ENCODE measurements at regions not wholly inside any gene's neighbourhood (a gene's known extent, or its start where the extent isn't known, plus 50 kb on each side); places are given as distances from the start of the nearest gene placed in this dataset.

- no peaks in the 10 kb centered on the region for H3K4me1 ChIP-seq (ENCODE audit: control insufficient read depth, insufficient read depth, low read length, unreplicated experiment)
- H3K79me2 ChIP-seq (ENCODE audit: control insufficient read depth, insufficient read depth, low read length, unreplicated experiment), result no peaks in the 10 kb centered on the region
- no peaks in the 10 kb centered on the region for H3K36me3 ChIP-seq (ENCODE audit: insufficient read depth, low read length)
- no peak overlapping the region for H2AFZ ChIP-seq (ENCODE audit: low read length, unreplicated experiment)
- H3K27ac ChIP-seq (ENCODE audit: low read depth, low read length), result no peak overlapping the region
- H3K4me3 ChIP-seq (ENCODE audit: low read depth, low read length), result no peak overlapping the region
- H3K27me3 ChIP-seq (ENCODE audit: insufficient read depth, low read length), result peaks cover 90% of the 10 kb centered on the region
Measured at GRCh38 chr6:33967966-33968724, 164.3 kb upstream of the MLN start.

GRCh38 chr6:33967265-33967767 lies 163.5 kb upstream of the MLN start:
- H3K27me3 ChIP-seq (ENCODE audit: insufficient read depth, low read length), result peaks cover 82% of the 10 kb centered on the region
- no peak overlapping the region for H3K27ac ChIP-seq (ENCODE audit: low read depth, low read length)
- H3K36me3 ChIP-seq (ENCODE audit: insufficient read depth, low read length), result no peaks in the 10 kb centered on the region
- H3K79me2 ChIP-seq (ENCODE audit: control insufficient read depth, insufficient read depth, low read length, unreplicated experiment), result no peaks in the 10 kb centered on the region
- H2AFZ ChIP-seq (ENCODE audit: low read length, unreplicated experiment), result no peak overlapping the region
- no peaks in the 10 kb centered on the region for H3K4me1 ChIP-seq (ENCODE audit: control insufficient read depth, insufficient read depth, low read length, unreplicated experiment)
- no peak overlapping the region for H3K4me3 ChIP-seq (ENCODE audit: low read depth, low read length)

GRCh38 chr6:33966536-33966935 lies 162.7 kb upstream of the MLN start:
- Histone ChIP-seq H3K4me1 (ENCODE audit: control insufficient read depth, insufficient read depth, low read length, unreplicated experiment) (no peaks in the 10 kb centered on the region), H3K27ac (ENCODE audit: low read depth, low read length) (no peak overlapping the region), H3K4me3 (ENCODE audit: low read depth, low read length) (no peak overlapping the region), H2AFZ (ENCODE audit: low read length, unreplicated experiment) (no peak overlapping the region), H3K27me3 (ENCODE audit: insufficient read depth, low read length) (peaks cover 74% of the 10 kb centered on the region), H3K36me3 (ENCODE audit: insufficient read depth, low read length) (no peaks in the 10 kb centered on the region), H3K79me2 (ENCODE audit: control insufficient read depth, insufficient read depth, low read length, unreplicated experiment) (no peaks in the 10 kb centered on the region)

GRCh38 chr6:33965766-33966165 lies 162.0 kb upstream of the MLN start:
- Histone ChIP-seq H3K4me3 (ENCODE audit: low read depth, low read length) (no peak overlapping the region), H3K27ac (ENCODE audit: low read depth, low read length) (no peak overlapping the region), H3K79me2 (ENCODE audit: control insufficient read depth, insufficient read depth, low read length, unreplicated experiment) (no peaks in the 10 kb centered on the region), H3K36me3 (ENCODE audit: insufficient read depth, low read length) (no peaks in the 10 kb centered on the region), H2AFZ (ENCODE audit: low read length, unreplicated experiment) (no peak overlapping the region), H3K27me3 (ENCODE audit: insufficient read depth, low read length) (peaks cover 67% of the 10 kb centered on the region), H3K4me1 (ENCODE audit: control insufficient read depth, insufficient read depth, low read length, unreplicated experiment) (no peaks in the 10 kb centered on the region)

GRCh38 chr6:33964387-33964786 lies 160.6 kb upstream of the MLN start:
- Histone ChIP-seq H3K4me3 (ENCODE audit: low read depth, low read length) (no peak overlapping the region), H3K36me3 (ENCODE audit: insufficient read depth, low read length) (no peaks in the 10 kb centered on the region), H3K4me1 (ENCODE audit: control insufficient read depth, insufficient read depth, low read length, unreplicated experiment) (no peaks in the 10 kb centered on the region)

GRCh38 chr6:33963136-33963750 lies 159.4 kb upstream of the MLN start:
- no peak overlapping the region for H3K27ac ChIP-seq (ENCODE audit: low read depth, low read length)
- peaks cover 45% of the 10 kb centered on the region for H3K27me3 ChIP-seq (ENCODE audit: insufficient read depth, low read length)
- no peaks in the 10 kb centered on the region for H3K4me1 ChIP-seq (ENCODE audit: control insufficient read depth, insufficient read depth, low read length, unreplicated experiment)
- H3K36me3 ChIP-seq (ENCODE audit: insufficient read depth, low read length), result no peaks in the 10 kb centered on the region
- H3K4me3 ChIP-seq (ENCODE audit: low read depth, low read length), result no peak overlapping the region
- no peaks in the 10 kb centered on the region for H3K79me2 ChIP-seq (ENCODE audit: control insufficient read depth, insufficient read depth, low read length, unreplicated experiment)
- H2AFZ ChIP-seq (ENCODE audit: low read length, unreplicated experiment), result no peak overlapping the region

More at GRCh38 chr6:33964387-33964786, 160.6 kb upstream of the MLN start:
- Histone ChIP-seq H2AFZ (ENCODE audit: low read length, unreplicated experiment) (no peak overlapping the region), H3K27me3 (ENCODE audit: insufficient read depth, low read length) (peaks cover 55% of the 10 kb centered on the region), H3K79me2 (ENCODE audit: control insufficient read depth, insufficient read depth, low read length, unreplicated experiment) (no peaks in the 10 kb centered on the region), H3K27ac (ENCODE audit: low read depth, low read length) (no peak overlapping the region)

GRCh38 chr6:33962246-33963027 lies 158.6 kb upstream of the MLN start:
- H3K79me2 ChIP-seq (ENCODE audit: control insufficient read depth, insufficient read depth, low read length, unreplicated experiment), result no peaks in the 10 kb centered on the region
- no peak overlapping the region for H2AFZ ChIP-seq (ENCODE audit: low read length, unreplicated experiment)
- no peak overlapping the region for H3K27ac ChIP-seq (ENCODE audit: low read depth, low read length)
- H3K4me3 ChIP-seq (ENCODE audit: low read depth, low read length), result no peak overlapping the region
- no peaks in the 10 kb centered on the region for H3K36me3 ChIP-seq (ENCODE audit: insufficient read depth, low read length)
- H3K4me1 ChIP-seq (ENCODE audit: control insufficient read depth, insufficient read depth, low read length, unreplicated experiment), result no peaks in the 10 kb centered on the region
- H3K27me3 ChIP-seq (ENCODE audit: insufficient read depth, low read length), result peaks cover 37% of the 10 kb centered on the region

GRCh38 chr6:33961691-33962090 lies 157.9 kb upstream of the MLN start:
- H3K4me3 ChIP-seq (ENCODE audit: low read depth, low read length), result no peak overlapping the region
- H3K27me3 ChIP-seq (ENCODE audit: insufficient read depth, low read length), result peaks cover 34% of the 10 kb centered on the region
- H3K36me3 ChIP-seq (ENCODE audit: insufficient read depth, low read length), result no peaks in the 10 kb centered on the region
- no peaks in the 10 kb centered on the region for H3K4me1 ChIP-seq (ENCODE audit: control insufficient read depth, insufficient read depth, low read length, unreplicated experiment)
- no peak overlapping the region for H2AFZ ChIP-seq (ENCODE audit: low read length, unreplicated experiment)
- H3K27ac ChIP-seq (ENCODE audit: low read depth, low read length), result no peak overlapping the region
- H3K79me2 ChIP-seq (ENCODE audit: control insufficient read depth, insufficient read depth, low read length, unreplicated experiment), result no peaks in the 10 kb centered on the region

GRCh38 chr6:33960345-33961313 lies 156.8 kb upstream of the MLN start:
- Histone ChIP-seq H3K4me1 (ENCODE audit: control insufficient read depth, insufficient read depth, low read length, unreplicated experiment) (no peaks in the 10 kb centered on the region), H3K27me3 (ENCODE audit: insufficient read depth, low read length) (peaks cover 26% of the 10 kb centered on the region), H3K27ac (ENCODE audit: low read depth, low read length) (no peak overlapping the region)

More at GRCh38 chr6:33960345-33961313, 156.8 kb upstream of the MLN start:
- no peak overlapping the region for H2AFZ ChIP-seq (ENCODE audit: low read length, unreplicated experiment)
- no peak overlapping the region for H3K4me3 ChIP-seq (ENCODE audit: low read depth, low read length)
- no peaks in the 10 kb centered on the region for H3K36me3 ChIP-seq (ENCODE audit: insufficient read depth, low read length)
- no peaks in the 10 kb centered on the region for H3K79me2 ChIP-seq (ENCODE audit: control insufficient read depth, insufficient read depth, low read length, unreplicated experiment)

Measured in ACC112 (cell line).